DOHH2 (cell line): ENCODE measurements at regions not wholly inside any gene's neighbourhood (a gene's known extent, or its start where the extent isn't known, plus 50 kb on each side); places are given as distances from the start of the nearest gene placed in this dataset.

Experiments
- EZH2phosphoT487 ChIP-seq: fragments of 200-600 bp; sonication (generic); IDR thresholded peaks from 2 replicates; pipeline ENCODE4 v1.6.1; 2017; ENCODE audit warnings: borderline replicate concordance, mild to moderate bottlenecking, antibody characterized with exemption, low read length, moderate library complexity, mixed read lengths
- TF ChIP-seq, protein P1 (sequence below): fragments of 200-600 bp; sonication (generic); IDR thresholded peaks from one replicate; pipeline ENCODE4 v1.5.1; 2014; ENCODE audit warnings: antibody characterized with exemption, mild to moderate bottlenecking, low read depth, low read length; ENCODE audit not compliant: poor library complexity, severe bottlenecking

DNA sequence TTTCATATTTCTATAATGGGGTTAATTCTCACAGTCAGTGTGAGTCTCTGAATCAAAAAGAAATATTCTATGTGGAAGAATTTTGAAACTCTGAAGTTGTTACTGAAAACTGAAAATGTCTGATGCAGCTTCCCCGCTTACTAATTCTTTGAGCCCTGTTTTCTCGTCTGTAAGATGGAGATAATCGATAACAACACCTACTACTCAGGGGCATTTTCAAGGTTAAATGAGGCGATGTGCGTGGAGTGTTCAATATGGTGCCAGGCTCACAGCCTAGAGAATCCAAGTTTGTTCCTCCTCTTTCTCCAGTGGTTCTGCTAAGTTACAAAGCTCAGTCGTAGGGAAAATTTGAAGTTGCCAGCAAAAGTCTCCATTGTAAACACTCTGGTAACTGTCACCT, 391.4 kb downstream of the FUT8 start:
- TF ChIP-seq, protein P1, sequence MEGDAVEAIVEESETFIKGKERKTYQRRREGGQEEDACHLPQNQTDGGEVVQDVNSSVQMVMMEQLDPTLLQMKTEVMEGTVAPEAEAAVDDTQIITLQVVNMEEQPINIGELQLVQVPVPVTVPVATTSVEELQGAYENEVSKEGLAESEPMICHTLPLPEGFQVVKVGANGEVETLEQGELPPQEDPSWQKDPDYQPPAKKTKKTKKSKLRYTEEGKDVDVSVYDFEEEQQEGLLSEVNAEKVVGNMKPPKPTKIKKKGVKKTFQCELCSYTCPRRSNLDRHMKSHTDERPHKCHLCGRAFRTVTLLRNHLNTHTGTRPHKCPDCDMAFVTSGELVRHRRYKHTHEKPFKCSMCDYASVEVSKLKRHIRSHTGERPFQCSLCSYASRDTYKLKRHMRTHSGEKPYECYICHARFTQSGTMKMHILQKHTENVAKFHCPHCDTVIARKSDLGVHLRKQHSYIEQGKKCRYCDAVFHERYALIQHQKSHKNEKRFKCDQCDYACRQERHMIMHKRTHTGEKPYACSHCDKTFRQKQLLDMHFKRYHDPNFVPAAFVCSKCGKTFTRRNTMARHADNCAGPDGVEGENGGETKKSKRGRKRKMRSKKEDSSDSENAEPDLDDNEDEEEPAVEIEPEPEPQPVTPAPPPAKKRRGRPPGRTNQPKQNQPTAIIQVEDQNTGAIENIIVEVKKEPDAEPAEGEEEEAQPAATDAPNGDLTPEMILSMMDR = no peak
- TF ChIP-seq EZH2phosphoT487 = no peak
